ENCODE measurements at regions not wholly inside any gene's neighbourhood (a gene's known extent, or its start where the extent isn't known, plus 50 kb on each side); places are given as distances from the start of the nearest gene placed in this dataset.
"Not testable (repeated sequence)": the region's sequence is repeated elsewhere in the genome, so short reads cannot be mapped to it uniquely, and the experiment has no call there.

GRCh38 chr18:14964406-14964805 is 216.4 kb downstream of the ANKRD30B start:
- DNase-seq = no peak

GRCh38 chr18:14964976-14965375 is 217.0 kb downstream of the ANKRD30B start:
- DNase-seq = not testable (repeated sequence)

- DNase-seq = no peak
Observed at GRCh38 chr18:14965553-14965952, 217.6 kb downstream of the ANKRD30B start.

GRCh38 chr18:14967246-14967645 is 219.3 kb downstream of the ANKRD30B start:
- DNase-seq = not testable (repeated sequence)

GRCh38 chr18:14969500-14969899 is 221.5 kb downstream of the ANKRD30B start:
- DNase-seq = no peak

- no peak for DNase-seq
Observed at GRCh38 chr18:14970027-14970426, 222.1 kb downstream of the ANKRD30B start.

- DNase-seq = no peak
Observed at GRCh38 chr18:14971461-14972185, 223.7 kb downstream of the ANKRD30B start.

- not testable (repeated sequence) for DNase-seq
Observed at GRCh38 chr18:14973421-14973820, 225.4 kb downstream of the ANKRD30B start.

- no peak for DNase-seq
Observed at GRCh38 chr18:14974088-14974487, 226.1 kb downstream of the ANKRD30B start.

GRCh38 chr18:14974576-14974975 is 226.6 kb downstream of the ANKRD30B start:
- DNase-seq = no peak

GRCh38 chr18:14975431-14975830 is 227.5 kb downstream of the ANKRD30B start:
- no peak for DNase-seq

GRCh38 chr18:14976736-14977430 is 228.9 kb downstream of the ANKRD30B start:
- DNase-seq = no peak

- DNase-seq = no peak
Observed at GRCh38 chr18:14978191-14978590, 230.2 kb downstream of the ANKRD30B start.

- peak; percentile 32 for DNase-seq
Observed at GRCh38 chr18:14978962-14979535, 231.1 kb downstream of the ANKRD30B start.

GRCh38 chr18:14979875-14980274 is 231.9 kb downstream of the ANKRD30B start:
- DNase-seq = no peak

GRCh38 chr18:14984531-14984930 is 236.6 kb downstream of the ANKRD30B start:
- DNase-seq = not testable (repeated sequence)

GRCh38 chr18:14985291-14986013 is 237.5 kb downstream of the ANKRD30B start:
- DNase-seq = not testable (repeated sequence)

- DNase-seq = not testable (repeated sequence)
Observed at GRCh38 chr18:14987377-14987776, 239.4 kb downstream of the ANKRD30B start.

- not testable (repeated sequence) for DNase-seq
Observed at GRCh38 chr18:14987960-14988710, 240.2 kb downstream of the ANKRD30B start.

GRCh38 chr18:14989569-14989968 is 241.6 kb downstream of the ANKRD30B start:
- DNase-seq = not testable (repeated sequence)

- not testable (repeated sequence) for DNase-seq
Observed at GRCh38 chr18:14991934-14992445, 244.0 kb downstream of the ANKRD30B start.

GRCh38 chr18:14992758-14993157 is 244.8 kb downstream of the ANKRD30B start:
- not testable (repeated sequence) for DNase-seq

Measured in NCI-H748 treated with DMSO at 0.1 percent for 48 hours (cell line).